ENCODE measurements at regions not wholly inside any gene's neighbourhood (a gene's known extent, or its start where the extent isn't known, plus 50 kb on each side); places are given as distances from the start of the nearest gene placed in this dataset.

DNA sequence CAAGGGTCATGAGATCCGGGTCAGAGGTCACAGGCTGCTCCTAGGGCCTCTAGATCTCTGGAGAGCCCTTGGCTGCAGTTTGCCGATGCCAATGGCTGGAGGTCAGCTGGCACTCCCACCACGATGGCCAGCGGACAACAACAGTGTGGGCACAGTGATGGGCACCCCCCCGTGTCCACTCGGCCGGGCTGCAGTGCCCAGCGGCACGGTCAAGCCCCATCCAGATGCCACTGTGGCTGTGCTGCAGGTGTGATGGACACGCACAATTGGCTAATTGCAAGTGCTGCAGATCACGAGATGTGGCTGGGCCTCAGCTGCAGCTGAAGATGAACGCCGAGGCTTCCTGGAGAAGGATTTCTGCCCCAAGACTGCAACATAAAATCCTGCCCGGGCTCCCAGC lies 80.7 kb downstream of the PDGFA start:
- no peak overlapping the region for H3K4me3 Mint-ChIP-seq
- H3K27me3 Mint-ChIP-seq: peaks cover 0 to 2% of the 10 kb centered on the region in 2 donors

DNA sequence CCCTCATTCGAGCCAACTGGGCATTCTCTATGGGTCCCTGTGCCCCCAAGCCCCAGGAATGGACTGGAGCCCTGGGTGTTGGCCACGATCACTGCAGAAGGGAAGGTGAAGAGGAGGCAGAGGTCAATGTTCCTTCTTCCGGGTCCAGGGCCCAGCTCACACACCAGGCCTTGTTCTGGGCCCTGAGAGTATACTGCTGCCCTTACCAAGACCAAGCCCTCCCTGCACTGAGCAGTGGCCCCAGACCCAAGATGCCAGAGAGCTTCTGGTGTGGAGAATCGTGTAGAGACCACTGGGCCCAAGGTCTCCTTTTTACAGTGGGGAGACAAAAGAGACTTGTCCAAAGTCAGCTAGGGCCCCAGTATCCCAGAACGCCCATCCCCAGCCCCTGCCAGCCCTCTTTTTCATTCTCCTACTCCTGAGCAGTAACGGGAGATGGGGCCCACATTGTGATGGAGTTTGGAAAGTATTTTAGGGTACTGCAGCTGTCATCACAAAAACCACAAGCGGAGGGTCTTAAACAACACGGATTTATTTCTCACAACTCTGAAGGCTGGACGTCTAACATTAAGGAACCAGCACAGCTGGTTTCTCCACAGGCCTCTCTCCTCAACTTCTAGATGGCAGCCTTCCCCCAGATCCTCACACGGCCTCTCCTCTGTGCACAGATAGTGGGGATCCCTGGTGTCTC lies 79.4 kb downstream of the PDGFA start:
- Mint-ChIP-seq H3K9me3 (no peaks in the 10 kb centered on the region), H3K4me1 (ENCODE audit: low read depth in 2 of 2) (peaks cover 0 to 2% of the 10 kb centered on the region in 2 donors), H3K36me3 (no peaks in the 10 kb centered on the region), H3K27ac (no peak overlapping the region), H3K4me3 (no peak overlapping the region), H3K27me3 (peaks cover 0 to 2% of the 10 kb centered on the region in 2 donors)
- no peak for ATAC-seq
- DNase-seq (ENCODE audit: low spot score): no peak

More for the DNA sequence above, 80.7 kb downstream of the PDGFA start:
- Mint-ChIP-seq H3K9me3 (no peaks in the 10 kb centered on the region), H3K36me3 (no peaks in the 10 kb centered on the region), H3K27ac (no peak overlapping the region), H3K4me1 (ENCODE audit: low read depth in 2 of 2) (peaks cover 0 to 3% of the 10 kb centered on the region in 2 donors)
- ATAC-seq (no peak), DNase-seq (ENCODE audit: low spot score) (no peak)

DNA sequence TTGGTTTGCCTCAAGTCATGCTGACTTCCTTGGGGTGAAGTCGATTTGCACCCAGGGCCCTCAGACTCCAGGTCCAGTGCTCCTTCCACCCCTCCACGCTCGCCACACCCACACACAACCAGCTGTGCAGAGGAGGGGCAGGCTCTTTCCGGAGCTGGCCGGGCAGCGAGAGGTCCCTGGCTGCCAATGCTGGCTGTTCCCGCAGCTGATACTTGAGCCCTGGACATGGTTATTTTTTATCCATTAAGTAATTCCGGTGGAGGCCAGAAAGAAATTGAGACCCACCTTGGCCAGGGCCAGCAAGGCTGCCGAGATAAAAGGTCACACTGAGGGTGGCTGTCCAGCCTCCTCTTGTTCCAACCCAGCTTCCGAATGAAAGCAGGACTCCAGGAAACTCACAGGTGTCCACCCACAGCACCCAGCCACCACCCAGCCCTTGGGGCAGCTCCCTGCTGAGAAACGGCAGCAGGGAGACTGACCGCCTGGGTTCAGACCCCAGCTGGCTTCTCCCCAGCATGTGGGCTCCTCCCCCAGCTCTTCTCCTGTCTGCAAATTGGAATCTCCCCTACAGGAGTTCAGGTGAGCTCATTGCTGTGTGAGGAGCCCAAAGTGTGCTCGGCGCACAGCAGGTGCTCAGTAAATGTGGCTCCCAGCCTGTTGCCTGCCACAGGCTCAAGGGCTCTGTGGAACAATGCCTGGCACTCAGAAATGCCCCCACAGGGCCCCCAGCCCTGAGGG lies 77.8 kb downstream of the PDGFA start:
- no peaks in the 10 kb centered on the region for H3K9me3 Mint-ChIP-seq
- H3K27me3 Mint-ChIP-seq: no peaks in the 10 kb centered on the region
- no peak for ATAC-seq
- no peak overlapping the region for H3K27ac Mint-ChIP-seq
- H3K4me3 Mint-ChIP-seq: no peak overlapping the region
- DNase-seq (ENCODE audit: low spot score): no peak
- no peaks in the 10 kb centered on the region for H3K4me1 Mint-ChIP-seq (ENCODE audit: low read depth in 2 of 2)
- no peaks in the 10 kb centered on the region for H3K36me3 Mint-ChIP-seq

DNA sequence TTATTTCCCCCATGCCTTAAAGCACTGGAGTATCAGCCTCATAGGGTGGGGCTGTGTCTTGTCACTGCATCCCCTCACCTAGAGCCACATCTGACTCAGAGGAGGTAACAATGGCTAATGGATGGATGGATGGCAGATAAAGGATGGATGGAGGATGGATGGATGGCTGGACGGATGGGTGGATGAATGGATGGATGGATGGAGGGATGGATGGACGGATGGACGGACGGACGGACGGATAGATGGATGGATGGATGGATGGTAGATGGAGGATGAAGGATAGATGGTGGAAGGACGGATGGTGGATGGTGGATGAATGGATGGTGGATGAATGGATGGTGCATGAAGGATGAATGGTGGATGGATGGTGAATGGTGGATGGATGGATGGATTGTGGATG lies 77.2 kb downstream of the PDGFA start:
- no peak overlapping the region for H3K4me3 Mint-ChIP-seq
- no peaks in the 10 kb centered on the region for H3K27me3 Mint-ChIP-seq
- H3K9me3 Mint-ChIP-seq: no peaks in the 10 kb centered on the region
- ATAC-seq (no peak), DNase-seq (ENCODE audit: low spot score) (no peak)
- no peaks in the 10 kb centered on the region for H3K36me3 Mint-ChIP-seq
- no peak overlapping the region for H3K27ac Mint-ChIP-seq
- H3K4me1 Mint-ChIP-seq (ENCODE audit: low read depth in 2 of 2): no peaks in the 10 kb centered on the region

DNA sequence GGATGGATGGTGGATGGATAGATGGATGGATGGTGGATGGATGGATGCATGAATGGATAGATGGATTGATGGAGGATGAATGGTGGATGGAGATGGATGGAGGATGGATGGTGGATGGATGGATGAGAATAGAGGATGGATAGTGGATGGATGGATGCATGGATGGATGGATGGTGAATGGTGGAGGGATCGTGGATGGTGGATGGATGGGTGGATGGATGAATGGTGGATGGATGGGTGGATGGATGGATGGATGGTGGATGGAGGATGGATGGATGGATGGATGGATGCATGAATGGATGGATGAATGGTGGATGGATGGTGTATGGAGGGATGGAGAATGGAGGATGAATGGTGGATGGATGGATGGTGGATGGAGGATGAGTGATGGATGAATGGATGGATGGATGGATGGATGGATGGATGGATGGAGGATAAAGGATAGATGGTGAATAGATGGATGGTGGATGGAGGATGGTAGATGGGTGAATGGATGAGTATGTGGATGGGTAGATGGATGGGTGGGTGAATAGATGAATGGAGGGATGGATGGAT lies 76.3 kb downstream of the PDGFA start:
- Mint-ChIP-seq H3K4me1 (ENCODE audit: low read depth in 2 of 2) (no peaks in the 10 kb centered on the region), H3K9me3 (no peaks in the 10 kb centered on the region), H3K4me3 (no peak overlapping the region), H3K27me3 (no peaks in the 10 kb centered on the region), H3K27ac (no peak overlapping the region), H3K36me3 (no peaks in the 10 kb centered on the region)
- DNase-seq (ENCODE audit: low spot score) (no peak), ATAC-seq (no peak)

DNA sequence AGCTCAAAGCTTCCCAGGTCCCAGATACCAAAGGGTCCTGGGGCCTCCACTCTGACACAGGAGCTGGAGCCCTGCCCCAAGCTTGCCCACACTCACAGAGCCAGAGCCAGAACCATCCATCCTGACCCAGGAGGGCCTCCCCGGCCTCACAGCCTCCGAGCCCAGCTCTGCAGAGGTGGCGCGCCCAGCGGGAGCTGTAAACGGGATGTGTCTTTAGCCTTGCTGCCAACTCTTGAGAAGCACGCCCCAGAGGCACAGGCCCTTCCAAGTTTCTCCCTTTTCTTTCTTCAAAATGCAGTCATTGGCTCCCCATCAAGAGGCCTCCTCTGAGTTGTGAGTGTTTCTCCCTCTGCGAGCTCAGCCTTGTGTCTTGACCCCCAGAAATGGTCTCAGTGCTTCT lies 75.0 kb downstream of the PDGFA start:
- Mint-ChIP-seq H3K36me3 (no peaks in the 10 kb centered on the region), H3K4me3 (no peak overlapping the region), H3K27ac (no peak overlapping the region), H3K4me1 (ENCODE audit: low read depth in 2 of 2) (no peaks in the 10 kb centered on the region), H3K9me3 (no peaks in the 10 kb centered on the region), H3K27me3 (peaks cover 0 to 4% of the 10 kb centered on the region in 2 donors)
- DNase-seq (ENCODE audit: low spot score) (no peak), ATAC-seq (peak in 1 of 2 donors; percentile 8)

DNA sequence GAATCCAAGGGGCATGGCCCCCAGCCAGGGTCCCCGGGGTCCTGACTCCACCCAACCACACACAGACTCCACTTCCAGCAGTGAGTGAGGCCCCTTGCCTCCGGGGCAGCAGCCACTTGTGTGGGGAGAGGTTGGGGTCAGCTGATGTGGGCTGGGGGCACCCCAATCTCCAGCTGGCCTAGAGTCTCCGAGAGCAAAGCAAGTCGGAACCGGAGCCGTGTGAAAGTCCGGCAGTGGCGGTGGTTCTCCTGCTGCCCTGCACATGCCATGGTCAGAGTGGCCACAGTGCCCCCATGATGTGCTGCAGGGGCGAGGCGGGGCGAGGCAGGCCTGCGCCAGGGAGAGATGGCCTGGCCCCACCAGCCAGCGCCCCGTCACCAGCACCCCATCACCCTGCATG lies 74.6 kb downstream of the PDGFA start:
- no peak for DNase-seq (ENCODE audit: low spot score)
- H3K36me3 Mint-ChIP-seq: no peaks in the 10 kb centered on the region
- no peaks in the 10 kb centered on the region for H3K4me1 Mint-ChIP-seq (ENCODE audit: low read depth in 2 of 2)

DNA sequence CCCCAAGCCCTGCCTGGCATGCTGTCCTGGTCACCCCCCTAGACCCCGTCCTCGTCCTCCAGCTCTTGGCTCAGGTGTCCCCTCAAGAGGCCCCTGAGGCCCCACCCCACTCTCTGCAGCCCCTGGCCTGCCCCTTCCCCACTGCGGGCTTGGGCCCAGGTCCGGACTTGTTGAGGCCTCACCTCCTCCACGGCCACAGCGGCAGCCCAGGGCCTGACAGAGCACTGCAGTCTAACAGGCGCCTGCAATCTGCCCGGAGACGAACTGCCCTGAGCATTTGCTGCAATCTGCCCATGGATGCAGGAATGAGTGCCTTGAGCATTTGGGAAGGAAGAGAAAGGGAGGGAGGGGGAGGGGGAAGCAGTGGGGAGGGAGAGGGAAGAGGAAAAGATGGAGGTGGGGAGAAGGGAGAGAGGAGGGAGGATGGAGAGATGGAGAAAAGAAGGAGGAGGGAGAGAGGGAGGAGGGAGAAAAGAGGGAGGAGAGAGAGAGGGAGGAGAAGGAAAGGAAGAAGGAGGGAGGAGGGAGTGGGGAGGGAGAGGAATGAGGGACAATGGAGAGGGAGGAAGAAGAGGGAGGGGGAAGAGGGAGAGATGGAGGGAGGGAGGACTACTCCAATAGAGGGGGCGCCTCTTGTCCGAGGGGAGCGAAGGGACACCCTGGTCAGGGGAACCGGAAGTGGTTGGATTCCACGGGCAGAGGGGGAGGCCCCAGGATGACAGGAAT lies 73.9 kb downstream of the PDGFA start:
- Mint-ChIP-seq H3K36me3 (no peaks in the 10 kb centered on the region), H3K27me3 (peaks cover 0 to 5% of the 10 kb centered on the region in 2 donors)
- ATAC-seq: peak in 1 of 2 donors; percentile 34

More for the DNA sequence above, 74.6 kb downstream of the PDGFA start:
- Mint-ChIP-seq H3K27me3 (peaks cover 0 to 5% of the 10 kb centered on the region in 2 donors), H3K4me3 (no peak overlapping the region), H3K9me3 (no peaks in the 10 kb centered on the region), H3K27ac (no peak overlapping the region)
- ATAC-seq: peak in 1 of 2 donors; percentile 46

DNA sequence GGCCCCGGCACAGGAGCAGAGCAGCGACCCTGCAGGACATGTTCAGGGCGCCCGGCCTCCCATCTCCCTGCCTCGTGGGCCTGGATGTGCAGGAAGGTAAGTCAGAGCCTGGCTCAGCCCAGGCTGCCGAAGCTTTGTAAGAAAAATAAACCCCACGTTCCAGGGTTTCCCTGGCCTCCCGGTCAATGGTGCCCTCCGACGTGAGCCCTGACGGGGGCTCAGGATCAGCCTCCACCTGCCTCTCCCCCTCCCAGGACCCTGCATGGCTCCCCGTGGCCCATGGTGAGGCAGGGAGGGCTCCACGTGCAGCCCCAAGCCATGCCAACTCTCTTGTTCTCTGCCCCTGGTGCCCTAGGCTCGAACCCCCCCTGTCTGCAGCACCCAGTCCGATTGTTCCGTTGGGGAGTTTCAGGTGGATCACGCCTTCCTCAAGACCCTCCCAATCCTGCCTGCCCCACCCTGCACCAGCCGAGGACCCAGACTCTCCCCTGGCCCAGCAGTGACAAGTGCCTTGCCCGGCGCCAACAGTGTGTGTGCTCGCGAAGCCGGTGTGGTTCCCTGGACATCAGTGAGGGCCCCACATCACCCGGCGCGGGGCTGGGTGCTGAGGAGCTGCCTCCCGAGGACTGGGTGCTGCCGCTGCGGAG lies 73.2 kb downstream of the PDGFA start:
- Mint-ChIP-seq H3K4me1 (ENCODE audit: low read depth in 2 of 2) (peaks cover 4 to 6% of the 10 kb centered on the region in 2 donors), H3K27ac (no peak overlapping the region), H3K4me3 (no peak overlapping the region), H3K27me3 (peaks cover 6 to 11% of the 10 kb centered on the region in 2 donors), H3K36me3 (no peaks in the 10 kb centered on the region), H3K9me3 (no peaks in the 10 kb centered on the region)
- DNase-seq (ENCODE audit: low spot score) (no peak), ATAC-seq (peak in 1 of 2 donors; percentile 7)

More for the DNA sequence above, 73.9 kb downstream of the PDGFA start:
- Mint-ChIP-seq H3K9me3 (no peaks in the 10 kb centered on the region), H3K4me1 (ENCODE audit: low read depth in 2 of 2) (no peaks in the 10 kb centered on the region), H3K4me3 (no peak overlapping the region), H3K27ac (no peak overlapping the region)
- no peak for DNase-seq (ENCODE audit: low spot score)

Data from natural killer cell treated with Interleukin-12 subunit alpha and Interleukin-12 subunit beta and Interleukin-15 and Interleukin-18, amount 100 ng/mL, for 72 hours (primary cell).